ENCODE measurements at regions not wholly inside any gene's neighbourhood (a gene's known extent, or its start where the extent isn't known, plus 50 kb on each side); places are given as distances from the start of the nearest gene placed in this dataset.
A peak's percentile ranks its signal among the peaks of the same experiment; 100 is the strongest.

GRCh38 chr7:95690367-95690947, 81.9 kb upstream of the DYNC1I1 start:
- Histone ChIP-seq H3K79me2 (replicated peaks; ENCODE audit: insufficient read depth, low read length) (no peaks in the 10 kb centered on the region), H3K4me3 (ENCODE audit: low read length) (peak overlapping the region; percentile 41), H2AFZ (ENCODE audit: low read depth, low read length) (no peak overlapping the region), H3K27ac (ENCODE audit: low read length) (peak overlapping the region; percentile 48), H3K4me2 (ENCODE audit: low read length) (peak overlapping the region; percentile 42), H4K20me1 (ENCODE audit: insufficient read depth) (no peaks in the 10 kb centered on the region), H3K9me2 (ENCODE audit: insufficient read depth, low read length) (no peaks in the 10 kb centered on the region), H3K9me3 (ENCODE audit: low read length) (no peaks in the 10 kb centered on the region), H3F3A (ENCODE audit: insufficient read depth, low read length, poor library complexity, severe bottlenecking) (no peaks in the 10 kb centered on the region), H3K36me3 (ENCODE audit: insufficient read depth, low read length) (no peaks in the 10 kb centered on the region), H3K27me3 (ENCODE audit: insufficient read depth, low read depth, low read length) (no peaks in the 10 kb centered on the region), H3K9ac (ENCODE audit: low read length) (no peak overlapping the region)
- TF ChIP-seq SMC3 (conservative IDR thresholded peaks at IDR 0.05; ENCODE audit: poor library complexity) (peak; percentile 85), RAD21 (conservative IDR thresholded peaks at IDR 0.05) (peak; percentile 85), EP300 (conservative IDR thresholded peaks at IDR 0.05; ENCODE audit: poor library complexity, severe bottlenecking) (peak; percentile 28), REST (IDR thresholded peaks at IDR 0.05; ENCODE audit: borderline replicate concordance) (no peak), CTCF (IDR thresholded peaks at IDR 0.05; ENCODE audit: poor library complexity, severe bottlenecking) (peak; percentile 98)

- Histone ChIP-seq H3K27ac (ENCODE audit: low read length) (no peak overlapping the region), H3K9me3 (ENCODE audit: low read length) (no peaks in the 10 kb centered on the region), H3K27me3 (ENCODE audit: insufficient read depth, low read depth, low read length) (no peaks in the 10 kb centered on the region), H3K4me2 (ENCODE audit: low read length) (no peak overlapping the region), H3F3A (ENCODE audit: insufficient read depth, low read length, poor library complexity, severe bottlenecking) (no peaks in the 10 kb centered on the region), H2AFZ (ENCODE audit: low read depth, low read length) (no peak overlapping the region), H3K36me3 (ENCODE audit: insufficient read depth, low read length) (no peaks in the 10 kb centered on the region), H3K9ac (ENCODE audit: low read length) (no peak overlapping the region), H3K79me2 (replicated peaks; ENCODE audit: insufficient read depth, low read length) (no peaks in the 10 kb centered on the region), H3K4me3 (ENCODE audit: low read length) (no peak overlapping the region), H4K20me1 (ENCODE audit: insufficient read depth) (no peaks in the 10 kb centered on the region), H3K9me2 (ENCODE audit: insufficient read depth, low read length) (no peaks in the 10 kb centered on the region)
- TF ChIP-seq REST (IDR thresholded peaks at IDR 0.05; ENCODE audit: borderline replicate concordance), result no peak
- no peak for TF ChIP-seq RAD21 (conservative IDR thresholded peaks at IDR 0.05)
- no peak for TF ChIP-seq TAF1 (IDR thresholded peaks at IDR 0.05; ENCODE audit: low read depth)
- no peak for TF ChIP-seq CTCF (IDR thresholded peaks at IDR 0.05; ENCODE audit: poor library complexity, severe bottlenecking)
- no peak for TF ChIP-seq POLR2AphosphoS5 (IDR thresholded peaks at IDR 0.05)
- TF ChIP-seq MXI1 (conservative IDR thresholded peaks at IDR 0.05; ENCODE audit: poor library complexity, severe bottlenecking), result no peak
- TF ChIP-seq SMC3 (conservative IDR thresholded peaks at IDR 0.05; ENCODE audit: poor library complexity), result no peak
- no peak for TF ChIP-seq EZH2 (IDR thresholded peaks at IDR 0.05; ENCODE audit: borderline replicate concordance, insufficient read depth, low read length, poor library complexity, severe bottlenecking)
- no peak for TF ChIP-seq EP300 (conservative IDR thresholded peaks at IDR 0.05; ENCODE audit: poor library complexity, severe bottlenecking)
Measured at GRCh38 chr7:95688931-95689495, 83.3 kb upstream of the DYNC1I1 start.
